ENCODE measurements at regions not wholly inside any gene's neighbourhood (a gene's known extent, or its start where the extent isn't known, plus 50 kb on each side); places are given as distances from the start of the nearest gene placed in this dataset.

DNA sequence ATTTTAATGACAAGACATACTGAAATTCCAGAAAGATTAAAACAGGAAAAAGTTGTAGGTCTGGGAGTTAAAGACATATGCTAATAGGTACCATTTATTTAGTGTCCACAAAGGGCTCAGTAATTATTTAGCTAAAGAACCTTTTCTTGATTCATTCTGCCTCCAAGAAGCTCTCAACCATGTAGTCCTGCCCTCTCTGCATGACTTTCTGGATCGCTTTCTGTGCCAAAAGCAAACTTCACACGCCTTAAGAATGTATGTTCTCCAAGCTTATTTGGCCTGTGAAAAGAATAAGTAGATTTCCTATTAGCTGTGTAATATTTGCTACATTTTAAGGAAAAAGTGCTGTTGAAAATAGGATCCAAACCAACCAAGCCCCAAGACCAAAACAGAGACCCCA is 291.7 kb downstream of the C12orf75 start:
- no peak overlapping the region for H3K4me2 ChIP-seq (ENCODE audit: low read depth, low read length)
- ChIA-PET POLR2A (no interaction called here), CTCF (ENCODE audit: low intra/inter-chr PET ratio, low total read pairs) (no interaction called here)
- in situ Hi-C loops (cut with HindIII; ENCODE audit: extremely low pct_ligation_motif_present, low pct_unique_long_range_greater_than_20kb) = no loop called here
- intact Hi-C loops (cut with micrococcal nuclease; ENCODE audit: unreplicated experiment) = no loop called here
- no peaks in the 10 kb centered on the region for H3K79me2 ChIP-seq (ENCODE audit: insufficient read depth, low read length)
- H2AFZ ChIP-seq (ENCODE audit: low read length) = no peak overlapping the region
- ATAC-seq (no peak), FAIRE-seq (no peak), DNase-seq (ENCODE audit: low spot score) (no peak)
- 0 out of 5 replicates have a peak, but pooled peaks cover 0 to 3% of the 10 kb centered on the region in 2 experiments for H3K27me3 ChIP-seq (ENCODE audit: control insufficient read depth in 1 of 2, insufficient read depth in 2 of 2, low read length in 2 of 2)
- H3K4me3 ChIP-seq (replicated peaks in 1 of 3; ENCODE audit: insufficient read depth in 1 of 3, low read depth in 2 of 3, low read length in 3 of 3) = no peak overlapping the region
- no peaks in the 10 kb centered on the region for H3K9me3 ChIP-seq (ENCODE audit: low read length)
- H3K36me3 ChIP-seq (replicated peaks in 1 of 2; ENCODE audit: control insufficient read depth in 1 of 2, insufficient read depth in 2 of 2, low read length in 2 of 2) = no peaks in the 10 kb centered on the region
- no peaks in the 10 kb centered on the region for H4K20me1 ChIP-seq (ENCODE audit: insufficient read depth, low read length)
- 3% methylated on average over 2 of the region's 2 CpGs for WGBS (ENCODE audit: low lambda C conversion rate)
- no peak overlapping the region for H3K9ac ChIP-seq (ENCODE audit: insufficient read depth, low read depth, low read length)
- no TSS peak for BruUV-seq (replicated peaks)
- H3K4me1 ChIP-seq (ENCODE audit: insufficient read depth, low read length) = no peaks in the 10 kb centered on the region
- H3K27ac ChIP-seq (ENCODE audit: extremely low read length, insufficient read depth, low read length) = no peak overlapping the region
- no peak for TF ChIP-seq HBP1 (CRISPR knock-in tag; IDR thresholded peaks at IDR 0.05; ENCODE audit: low read depth)
- no peak for TF ChIP-seq MLXIP (CRISPR knock-in tag; IDR thresholded peaks at IDR 0.05; ENCODE audit: borderline replicate concordance)
- TF ChIP-seq, protein P1, sequence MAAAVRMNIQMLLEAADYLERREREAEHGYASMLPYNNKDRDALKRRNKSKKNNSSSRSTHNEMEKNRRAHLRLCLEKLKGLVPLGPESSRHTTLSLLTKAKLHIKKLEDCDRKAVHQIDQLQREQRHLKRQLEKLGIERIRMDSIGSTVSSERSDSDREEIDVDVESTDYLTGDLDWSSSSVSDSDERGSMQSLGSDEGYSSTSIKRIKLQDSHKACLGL (CRISPR knock-in tag; IDR thresholded peaks at IDR 0.05) = no peak
- no peak for TF ChIP-seq TBL1XR1 (IDR thresholded peaks at IDR 0.05; ENCODE audit: borderline replicate concordance, low read length, partially characterized antibody)
- TF ChIP-seq KLF11 (CRISPR knock-in tag; IDR thresholded peaks at IDR 0.05) = no peak
- no peak for TF ChIP-seq MTA1 (CRISPR knock-in tag; IDR thresholded peaks at IDR 0.05; ENCODE audit: borderline replicate concordance)
- TF ChIP-seq PHF21A (CRISPR knock-in tag; IDR thresholded peaks at IDR 0.05) = no peak
- no peak for TF ChIP-seq GPBP1L1 (CRISPR knock-in tag; IDR thresholded peaks at IDR 0.05)
- TF ChIP-seq, protein P2, sequence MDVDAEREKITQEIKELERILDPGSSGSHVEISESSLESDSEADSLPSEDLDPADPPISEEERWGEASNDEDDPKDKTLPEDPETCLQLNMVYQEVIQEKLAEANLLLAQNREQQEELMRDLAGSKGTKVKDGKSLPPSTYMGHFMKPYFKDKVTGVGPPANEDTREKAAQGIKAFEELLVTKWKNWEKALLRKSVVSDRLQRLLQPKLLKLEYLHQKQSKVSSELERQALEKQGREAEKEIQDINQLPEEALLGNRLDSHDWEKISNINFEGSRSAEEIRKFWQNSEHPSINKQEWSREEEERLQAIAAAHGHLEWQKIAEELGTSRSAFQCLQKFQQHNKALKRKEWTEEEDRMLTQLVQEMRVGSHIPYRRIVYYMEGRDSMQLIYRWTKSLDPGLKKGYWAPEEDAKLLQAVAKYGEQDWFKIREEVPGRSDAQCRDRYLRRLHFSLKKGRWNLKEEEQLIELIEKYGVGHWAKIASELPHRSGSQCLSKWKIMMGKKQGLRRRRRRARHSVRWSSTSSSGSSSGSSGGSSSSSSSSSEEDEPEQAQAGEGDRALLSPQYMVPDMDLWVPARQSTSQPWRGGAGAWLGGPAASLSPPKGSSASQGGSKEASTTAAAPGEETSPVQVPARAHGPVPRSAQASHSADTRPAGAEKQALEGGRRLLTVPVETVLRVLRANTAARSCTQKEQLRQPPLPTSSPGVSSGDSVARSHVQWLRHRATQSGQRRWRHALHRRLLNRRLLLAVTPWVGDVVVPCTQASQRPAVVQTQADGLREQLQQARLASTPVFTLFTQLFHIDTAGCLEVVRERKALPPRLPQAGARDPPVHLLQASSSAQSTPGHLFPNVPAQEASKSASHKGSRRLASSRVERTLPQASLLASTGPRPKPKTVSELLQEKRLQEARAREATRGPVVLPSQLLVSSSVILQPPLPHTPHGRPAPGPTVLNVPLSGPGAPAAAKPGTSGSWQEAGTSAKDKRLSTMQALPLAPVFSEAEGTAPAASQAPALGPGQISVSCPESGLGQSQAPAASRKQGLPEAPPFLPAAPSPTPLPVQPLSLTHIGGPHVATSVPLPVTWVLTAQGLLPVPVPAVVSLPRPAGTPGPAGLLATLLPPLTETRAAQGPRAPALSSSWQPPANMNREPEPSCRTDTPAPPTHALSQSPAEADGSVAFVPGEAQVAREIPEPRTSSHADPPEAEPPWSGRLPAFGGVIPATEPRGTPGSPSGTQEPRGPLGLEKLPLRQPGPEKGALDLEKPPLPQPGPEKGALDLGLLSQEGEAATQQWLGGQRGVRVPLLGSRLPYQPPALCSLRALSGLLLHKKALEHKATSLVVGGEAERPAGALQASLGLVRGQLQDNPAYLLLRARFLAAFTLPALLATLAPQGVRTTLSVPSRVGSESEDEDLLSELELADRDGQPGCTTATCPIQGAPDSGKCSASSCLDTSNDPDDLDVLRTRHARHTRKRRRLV (CRISPR knock-in tag; IDR thresholded peaks at IDR 0.05) = no peak
- no peak for TF ChIP-seq ZNF891 (CRISPR knock-in tag; IDR thresholded peaks at IDR 0.05)
- TF ChIP-seq RORA (CRISPR knock-in tag; IDR thresholded peaks at IDR 0.05) = no peak
- no peak for TF ChIP-seq SP1 (IDR thresholded peaks at IDR 0.05)
- TF ChIP-seq SP1 (CRISPR knock-in tag; IDR thresholded peaks at IDR 0.05) = no peak
- no peak for TF ChIP-seq ERF (CRISPR knock-in tag; IDR thresholded peaks at IDR 0.05)
- TF ChIP-seq CAMTA2 (CRISPR knock-in tag; IDR thresholded peaks at IDR 0.05; ENCODE audit: borderline replicate concordance) = no peak
- TF ChIP-seq YEATS4 (CRISPR knock-in tag; IDR thresholded peaks at IDR 0.05; ENCODE audit: borderline replicate concordance) = no peak
